ENCODE measurements at regions not wholly inside any gene's neighbourhood (a gene's known extent, or its start where the extent isn't known, plus 50 kb on each side); places are given as distances from the start of the nearest gene placed in this dataset.

DNA sequence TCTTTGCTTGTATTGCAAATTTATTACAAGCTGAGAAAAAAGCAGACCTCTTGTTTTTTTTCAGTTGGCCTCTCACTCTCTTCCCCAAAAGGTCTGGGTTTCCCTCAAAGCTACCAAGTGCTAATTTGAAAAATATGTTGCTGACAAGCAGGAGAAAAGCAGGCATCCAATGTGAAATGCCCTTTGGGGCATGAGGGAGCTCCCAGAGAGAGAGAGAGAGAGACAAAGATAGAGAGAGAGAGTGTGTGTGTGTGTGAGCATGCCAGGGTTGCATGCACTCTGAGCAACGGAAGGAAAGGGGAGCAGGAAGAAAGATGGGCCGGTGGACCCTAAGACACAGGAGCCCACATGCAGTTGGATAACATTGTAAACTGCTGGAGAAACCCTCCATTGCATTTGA lies 358.4 kb downstream of the TMEM38B start (continued):
- TF ChIP-seq, protein P1, sequence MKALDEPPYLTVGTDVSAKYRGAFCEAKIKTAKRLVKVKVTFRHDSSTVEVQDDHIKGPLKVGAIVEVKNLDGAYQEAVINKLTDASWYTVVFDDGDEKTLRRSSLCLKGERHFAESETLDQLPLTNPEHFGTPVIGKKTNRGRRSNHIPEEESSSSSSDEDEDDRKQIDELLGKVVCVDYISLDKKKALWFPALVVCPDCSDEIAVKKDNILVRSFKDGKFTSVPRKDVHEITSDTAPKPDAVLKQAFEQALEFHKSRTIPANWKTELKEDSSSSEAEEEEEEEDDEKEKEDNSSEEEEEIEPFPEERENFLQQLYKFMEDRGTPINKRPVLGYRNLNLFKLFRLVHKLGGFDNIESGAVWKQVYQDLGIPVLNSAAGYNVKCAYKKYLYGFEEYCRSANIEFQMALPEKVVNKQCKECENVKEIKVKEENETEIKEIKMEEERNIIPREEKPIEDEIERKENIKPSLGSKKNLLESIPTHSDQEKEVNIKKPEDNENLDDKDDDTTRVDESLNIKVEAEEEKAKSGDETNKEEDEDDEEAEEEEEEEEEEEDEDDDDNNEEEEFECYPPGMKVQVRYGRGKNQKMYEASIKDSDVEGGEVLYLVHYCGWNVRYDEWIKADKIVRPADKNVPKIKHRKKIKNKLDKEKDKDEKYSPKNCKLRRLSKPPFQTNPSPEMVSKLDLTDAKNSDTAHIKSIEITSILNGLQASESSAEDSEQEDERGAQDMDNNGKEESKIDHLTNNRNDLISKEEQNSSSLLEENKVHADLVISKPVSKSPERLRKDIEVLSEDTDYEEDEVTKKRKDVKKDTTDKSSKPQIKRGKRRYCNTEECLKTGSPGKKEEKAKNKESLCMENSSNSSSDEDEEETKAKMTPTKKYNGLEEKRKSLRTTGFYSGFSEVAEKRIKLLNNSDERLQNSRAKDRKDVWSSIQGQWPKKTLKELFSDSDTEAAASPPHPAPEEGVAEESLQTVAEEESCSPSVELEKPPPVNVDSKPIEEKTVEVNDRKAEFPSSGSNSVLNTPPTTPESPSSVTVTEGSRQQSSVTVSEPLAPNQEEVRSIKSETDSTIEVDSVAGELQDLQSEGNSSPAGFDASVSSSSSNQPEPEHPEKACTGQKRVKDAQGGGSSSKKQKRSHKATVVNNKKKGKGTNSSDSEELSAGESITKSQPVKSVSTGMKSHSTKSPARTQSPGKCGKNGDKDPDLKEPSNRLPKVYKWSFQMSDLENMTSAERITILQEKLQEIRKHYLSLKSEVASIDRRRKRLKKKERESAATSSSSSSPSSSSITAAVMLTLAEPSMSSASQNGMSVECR (CRISPR knock-in tag; IDR thresholded peaks at IDR 0.05; ENCODE audit: borderline replicate concordance) = no peak
- TF ChIP-seq, protein P2, sequence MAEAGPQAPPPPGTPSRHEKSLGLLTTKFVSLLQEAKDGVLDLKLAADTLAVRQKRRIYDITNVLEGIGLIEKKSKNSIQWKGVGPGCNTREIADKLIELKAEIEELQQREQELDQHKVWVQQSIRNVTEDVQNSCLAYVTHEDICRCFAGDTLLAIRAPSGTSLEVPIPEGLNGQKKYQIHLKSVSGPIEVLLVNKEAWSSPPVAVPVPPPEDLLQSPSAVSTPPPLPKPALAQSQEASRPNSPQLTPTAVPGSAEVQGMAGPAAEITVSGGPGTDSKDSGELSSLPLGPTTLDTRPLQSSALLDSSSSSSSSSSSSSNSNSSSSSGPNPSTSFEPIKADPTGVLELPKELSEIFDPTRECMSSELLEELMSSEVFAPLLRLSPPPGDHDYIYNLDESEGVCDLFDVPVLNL (CRISPR knock-in tag; IDR thresholded peaks at IDR 0.05; ENCODE audit: borderline replicate concordance, low read depth) = no peak

DNA sequence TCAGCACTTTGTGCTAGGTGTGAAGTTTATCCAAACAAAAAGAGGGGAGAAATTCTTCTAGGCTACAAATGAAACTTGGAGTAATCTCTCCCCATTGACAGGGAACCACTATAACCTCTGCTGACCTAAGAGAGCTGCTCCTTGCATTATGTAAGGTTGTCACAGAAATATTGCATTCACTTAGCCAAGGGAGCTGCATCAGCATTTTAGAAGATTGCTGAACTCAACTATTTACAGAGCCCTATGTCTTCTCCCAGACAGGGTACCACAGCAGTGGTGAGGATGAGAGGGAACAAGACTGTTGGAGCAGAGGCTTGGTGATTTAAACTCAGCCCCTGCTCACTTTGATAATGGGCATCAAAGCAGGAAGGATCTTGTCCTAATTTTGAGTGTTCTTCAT lies 362.0 kb downstream of the TMEM38B start:
- no peak for DNase-seq (ENCODE audit: low spot score)
- no peak overlapping the region for H3K4me3 Mint-ChIP-seq
- H3K27ac Mint-ChIP-seq = no peak overlapping the region
- ATAC-seq = no peak
- peaks cover 18% of the 10 kb centered on the region for H3K36me3 Mint-ChIP-seq
- no peaks in the 10 kb centered on the region for H3K27me3 Mint-ChIP-seq (ENCODE audit: low read depth)
- peaks cover 17% of the 10 kb centered on the region for H3K4me1 Mint-ChIP-seq
- POLR2A ChIA-PET = no interaction called here
- TF ChIP-seq ATF1 (CRISPR knock-in tag; IDR thresholded peaks at IDR 0.05) (no peak), OVOL2 (CRISPR knock-in tag; IDR thresholded peaks at IDR 0.05; ENCODE audit: borderline replicate concordance) (no peak), GRHL2 (CRISPR knock-in tag; IDR thresholded peaks at IDR 0.05; ENCODE audit: insufficient replicate concordance, severe bottlenecking) (no peak), ZNF416 (CRISPR knock-in tag; IDR thresholded peaks at IDR 0.05) (no peak), ZBTB21 (CRISPR knock-in tag; IDR thresholded peaks at IDR 0.05; ENCODE audit: borderline replicate concordance) (no peak), JUN (CRISPR knock-in tag; IDR thresholded peaks at IDR 0.05) (no peak), PRRX2 (CRISPR knock-in tag; IDR thresholded peaks at IDR 0.05) (no peak)
- TF ChIP-seq, protein P3, sequence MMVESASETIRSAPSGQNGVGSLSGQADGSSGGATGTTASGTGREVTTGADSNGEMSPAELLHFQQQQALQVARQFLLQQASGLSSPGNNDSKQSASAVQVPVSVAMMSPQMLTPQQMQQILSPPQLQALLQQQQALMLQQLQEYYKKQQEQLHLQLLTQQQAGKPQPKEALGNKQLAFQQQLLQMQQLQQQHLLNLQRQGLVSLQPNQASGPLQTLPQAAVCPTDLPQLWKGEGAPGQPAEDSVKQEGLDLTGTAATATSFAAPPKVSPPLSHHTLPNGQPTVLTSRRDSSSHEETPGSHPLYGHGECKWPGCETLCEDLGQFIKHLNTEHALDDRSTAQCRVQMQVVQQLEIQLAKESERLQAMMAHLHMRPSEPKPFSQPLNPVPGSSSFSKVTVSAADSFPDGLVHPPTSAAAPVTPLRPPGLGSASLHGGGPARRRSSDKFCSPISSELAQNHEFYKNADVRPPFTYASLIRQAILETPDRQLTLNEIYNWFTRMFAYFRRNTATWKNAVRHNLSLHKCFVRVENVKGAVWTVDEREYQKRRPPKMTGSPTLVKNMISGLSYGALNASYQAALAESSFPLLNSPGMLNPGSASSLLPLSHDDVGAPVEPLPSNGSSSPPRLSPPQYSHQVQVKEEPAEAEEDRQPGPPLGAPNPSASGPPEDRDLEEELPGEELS (CRISPR knock-in tag; IDR thresholded peaks at IDR 0.05) = no peak
- TF ChIP-seq, protein P4, sequence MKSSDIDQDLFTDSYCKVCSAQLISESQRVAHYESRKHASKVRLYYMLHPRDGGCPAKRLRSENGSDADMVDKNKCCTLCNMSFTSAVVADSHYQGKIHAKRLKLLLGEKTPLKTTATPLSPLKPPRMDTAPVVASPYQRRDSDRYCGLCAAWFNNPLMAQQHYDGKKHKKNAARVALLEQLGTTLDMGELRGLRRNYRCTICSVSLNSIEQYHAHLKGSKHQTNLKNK (CRISPR knock-in tag; IDR thresholded peaks at IDR 0.05) = no peak
- TF ChIP-seq, protein P5, sequence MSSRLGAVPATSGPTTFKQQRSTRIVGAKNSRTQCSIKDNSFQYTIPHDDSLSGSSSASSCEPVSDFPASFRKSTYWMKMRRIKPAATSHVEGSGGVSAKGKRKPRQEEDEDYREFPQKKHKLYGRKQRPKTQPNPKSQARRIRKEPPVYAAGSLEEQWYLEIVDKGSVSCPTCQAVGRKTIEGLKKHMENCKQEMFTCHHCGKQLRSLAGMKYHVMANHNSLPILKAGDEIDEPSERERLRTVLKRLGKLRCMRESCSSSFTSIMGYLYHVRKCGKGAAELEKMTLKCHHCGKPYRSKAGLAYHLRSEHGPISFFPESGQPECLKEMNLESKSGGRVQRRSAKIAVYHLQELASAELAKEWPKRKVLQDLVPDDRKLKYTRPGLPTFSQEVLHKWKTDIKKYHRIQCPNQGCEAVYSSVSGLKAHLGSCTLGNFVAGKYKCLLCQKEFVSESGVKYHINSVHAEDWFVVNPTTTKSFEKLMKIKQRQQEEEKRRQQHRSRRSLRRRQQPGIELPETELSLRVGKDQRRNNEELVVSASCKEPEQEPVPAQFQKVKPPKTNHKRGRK (CRISPR knock-in tag; IDR thresholded peaks at IDR 0.05; ENCODE audit: borderline replicate concordance) = no peak
- TF ChIP-seq, protein P2 (CRISPR knock-in tag; IDR thresholded peaks at IDR 0.05; ENCODE audit: borderline replicate concordance, low read depth) = no peak
- TF ChIP-seq, protein P6, sequence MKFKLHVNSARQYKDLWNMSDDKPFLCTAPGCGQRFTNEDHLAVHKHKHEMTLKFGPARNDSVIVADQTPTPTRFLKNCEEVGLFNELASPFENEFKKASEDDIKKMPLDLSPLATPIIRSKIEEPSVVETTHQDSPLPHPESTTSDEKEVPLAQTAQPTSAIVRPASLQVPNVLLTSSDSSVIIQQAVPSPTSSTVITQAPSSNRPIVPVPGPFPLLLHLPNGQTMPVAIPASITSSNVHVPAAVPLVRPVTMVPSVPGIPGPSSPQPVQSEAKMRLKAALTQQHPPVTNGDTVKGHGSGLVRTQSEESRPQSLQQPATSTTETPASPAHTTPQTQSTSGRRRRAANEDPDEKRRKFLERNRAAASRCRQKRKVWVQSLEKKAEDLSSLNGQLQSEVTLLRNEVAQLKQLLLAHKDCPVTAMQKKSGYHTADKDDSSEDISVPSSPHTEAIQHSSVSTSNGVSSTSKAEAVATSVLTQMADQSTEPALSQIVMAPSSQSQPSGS (CRISPR knock-in tag; IDR thresholded peaks at IDR 0.05; ENCODE audit: borderline replicate concordance, low read depth) = no peak
- H3K9me3 Mint-ChIP-seq = peaks cover 22% of the 10 kb centered on the region
- CTCF ChIA-PET = no interaction called here

Measured in WTC11 (cell line).